B cell (primary cell): ENCODE measurements at regions not wholly inside any gene's neighbourhood (a gene's known extent, or its start where the extent isn't known, plus 50 kb on each side); places are given as distances from the start of the nearest gene placed in this dataset.
"Not testable (repeated sequence)": the region's sequence is repeated elsewhere in the genome, so short reads cannot be mapped to it uniquely, and the experiment has no call there.

Experiments used
- ATAC-seq: fragments of 200-7000 bp; cut with Tn5 transposase; one replicate; pipeline ENCODE4 v1.10.0; 2021; ENCODE audit warnings: low read depth, mild to moderate bottlenecking, moderate number of reproducible peaks, moderate library complexity
- CTCF ChIA-PET: fragments of 350-600 bp; sonication (Branson Sonifier 250); formaldehyde crosslinking; loops from one replicate; lab custom pipeline; 2021; ENCODE audit warnings: antibody characterized with exemption, inconsistent platforms; lab: Charles Lee
- POLR2A ChIA-PET: fragments of 350-600 bp; sonication (Branson Sonifier 250); formaldehyde crosslinking; loops from one replicate; lab custom pipeline; 2021; ENCODE audit warnings: antibody characterized with exemption; lab: Charles Lee
- DNase-seq: peaks from one replicate; pipeline ENCODE4 v3.0.0; 2013
- H2AFZ ChIP-seq: 2 replicates; pipeline ENCODE4 v1.6.1; 2012; ENCODE audit warnings: mild to moderate bottlenecking, low read depth, low read length; ENCODE audit not compliant: insufficient read depth, poor library complexity, severe bottlenecking
- H3K27ac ChIP-seq, 2 donors: 1 replicate in 1 of 2; 2 replicates in 1 of 2; pipeline ENCODE4 v1.5.1; 2012 to 2013; ENCODE audit warnings: low read length in 2 of 2, mild to moderate bottlenecking in 2 of 2, moderate library complexity in 1 of 2
- H3K27me3 ChIP-seq, 4 experiments: fragments of 200-600 bp in 1 of 4; sonication (generic) in 1 of 4; replicated peaks in 1 of 4; 1 replicate in 2 of 4; 2 replicates in 2 of 4; pipeline versions ENCODE4 v1.6.1 to v1.7.0; 2013 to 2016; ENCODE audit warnings: low read length in 3 of 4, mild to moderate bottlenecking in 2 of 4, mixed read lengths in 1 of 4, moderate library complexity in 1 of 4; ENCODE audit not compliant: insufficient read depth in 4 of 4, control insufficient read depth in 3 of 4; ENCODE audit errors: control extremely low read depth in 1 of 4
- H3K36me3 ChIP-seq, 2 experiments: replicated peaks in 1 of 2; 1 replicate in 1 of 2; 2 replicates in 1 of 2; pipeline versions ENCODE4 v1.6.1 to v1.7.1; 2013; ENCODE audit warnings: low read length in 1 of 2; ENCODE audit not compliant: insufficient read depth in 2 of 2, control insufficient read depth in 1 of 2; ENCODE audit errors: control extremely low read depth in 1 of 2, extremely low read depth in 1 of 2
- H3K4me1 ChIP-seq, 2 donors: fragments of 200-600 bp in 1 of 2; sonication (generic) in 1 of 2; 1 replicate in 1 of 2; 2 replicates in 1 of 2; pipeline versions ENCODE4 v1.5.1 to v1.6.1; 2013 to 2017; ENCODE audit warnings: low read length in 2 of 2; ENCODE audit not compliant: control insufficient read depth in 2 of 2, insufficient read depth in 2 of 2
- H3K4me2 ChIP-seq: replicated peaks from 2 replicates; pipeline ENCODE3; 2012; ENCODE audit warnings: mild to moderate bottlenecking, low read depth, low read length; ENCODE audit not compliant: poor library complexity, severe bottlenecking
- H3K4me3 ChIP-seq, 5 experiments: fragments of 200-600 bp in 1 of 5; sonication (generic) in 1 of 5; 1 replicate in 3 of 5; 2 replicates in 2 of 5; pipeline versions ENCODE4 v1.5.1 to v1.7.0; 2011 to 2016; ENCODE audit warnings: low read length in 4 of 5, mild to moderate bottlenecking in 4 of 5, low read depth in 2 of 5, control low read depth in 1 of 5, moderate library complexity in 1 of 5; ENCODE audit not compliant: insufficient read depth in 1 of 5; ENCODE audit errors: control extremely low read depth in 1 of 5, extremely low read depth in 1 of 5
- H3K79me2 ChIP-seq: fragments of 200-600 bp; sonication (generic); one replicate; pipeline ENCODE4 v1.6.0; 2016; ENCODE audit warnings: low read length; ENCODE audit not compliant: control insufficient read depth, insufficient read depth
- H3K9ac ChIP-seq: fragments of 200-600 bp; sonication (generic); 2 replicates; pipeline ENCODE4 v1.6.1; 2017; ENCODE audit warnings: mild to moderate bottlenecking, low read length, moderate library complexity
- H3K9me3 ChIP-seq, 3 donors: one replicate each; pipeline versions ENCODE4 v1.6.1 to v1.7.1; 2013; ENCODE audit warnings: low read length in 2 of 3; ENCODE audit not compliant: control insufficient read depth in 2 of 3, insufficient read depth in 1 of 3; ENCODE audit errors: control extremely low read depth in 1 of 3
- H4K20me1 ChIP-seq: 2 replicates; pipeline ENCODE4 v1.6.0; 2012; ENCODE audit warnings: mild to moderate bottlenecking, low read length; ENCODE audit not compliant: insufficient read depth, control insufficient read depth, poor library complexity, severe bottlenecking
- H3K27ac Mint-ChIP-seq: one replicate; pipeline ENCODE4 v1.8.0; 2021; ENCODE audit warnings: mixed read lengths
- H3K27me3 Mint-ChIP-seq: one replicate; pipeline ENCODE4 v1.8.0; 2021; ENCODE audit warnings: mixed read lengths
- H3K4me1 Mint-ChIP-seq: one replicate; pipeline ENCODE4 v1.8.0; 2021; ENCODE audit warnings: mixed read lengths
- H3K4me3 Mint-ChIP-seq: one replicate; pipeline ENCODE4 v1.8.0; 2021; ENCODE audit warnings: mixed read lengths
- H3K9me3 Mint-ChIP-seq: one replicate; pipeline ENCODE4 v1.8.0; 2022; ENCODE audit warnings: mixed read lengths; ENCODE audit not compliant: insufficient read depth
- EZH2 ChIP-seq: IDR thresholded peaks from 2 replicates; pipeline ENCODE4 v1.6.1; 2012; ENCODE audit warnings: borderline replicate concordance, low read depth, mild to moderate bottlenecking, moderate library complexity, low read length; ENCODE audit not compliant: insufficient read depth, poor library complexity, severe bottlenecking
- WGBS: methylation state at CpG from one replicate; pipeline ENCODE4 v1.1.5; 2013; ENCODE audit warnings: missing lambda C conversion rate; ENCODE audit not compliant: insufficient coverage; 5-methylcytosine and 5-hydroxymethylcytosine counted together
- intact Hi-C: fragments of 100-400 bp; cut with micrococcal nuclease; formaldehyde crosslinking; loops from one replicate; pipeline ENCODE4 v1.10.0; 2022
- TF ChIP-seq, protein P1 (sequence below): fragments of 200-600 bp; IDR thresholded peaks from one replicate; pipeline ENCODE4 v1.8.0; 2022; ENCODE audit warnings: antibody characterized with exemption, mild to moderate bottlenecking

DNA sequence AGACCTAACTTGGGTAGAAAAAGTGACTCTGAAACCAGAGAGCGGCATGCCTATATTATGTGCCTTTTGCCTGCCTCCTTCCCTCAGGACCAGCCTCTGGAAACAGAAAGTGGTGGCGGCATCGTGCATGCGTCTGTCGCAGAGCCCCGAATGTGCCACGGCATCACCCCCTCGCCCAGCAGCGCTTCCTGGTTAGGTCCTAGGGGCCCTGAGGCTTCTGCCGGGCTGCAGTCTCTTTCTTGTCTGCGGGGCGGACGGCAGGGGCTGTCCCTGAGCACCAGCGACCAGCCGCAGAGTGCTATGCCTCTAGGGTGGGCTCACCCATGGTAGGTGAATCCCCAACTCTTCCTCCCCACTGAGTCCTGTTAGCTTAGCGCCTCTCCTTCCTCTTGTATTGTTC, 68.7 kb downstream of the VSIG4 start:
- no peak for DNase-seq
- Histone ChIP-seq H3K9me3 (no peaks in the 10 kb centered on the region), H3K27me3 (no peaks in the 10 kb centered on the region), H3K27ac (no peak overlapping the region), H3K36me3 (no peaks in the 10 kb centered on the region), H3K4me1 (no peaks in the 10 kb centered on the region), H3K9ac (no peak overlapping the region), H3K4me2 (no peak overlapping the region), H2AFZ (no peak overlapping the region), H4K20me1 (no peaks in the 10 kb centered on the region), H3K79me2 (no peaks in the 10 kb centered on the region), H3K4me3 (no peak overlapping the region)
- Mint-ChIP-seq H3K4me3 (no peak overlapping the region), H3K27me3 (no peaks in the 10 kb centered on the region), H3K4me1 (no peaks in the 10 kb centered on the region), H3K27ac (no peak overlapping the region), H3K9me3 (no peaks in the 10 kb centered on the region)
- ChIA-PET CTCF (no interaction called here), POLR2A (no interaction called here)
- intact Hi-C loops, result no loop called here
- ATAC-seq, result no peak
- TF ChIP-seq EZH2, result no peak
- TF ChIP-seq, protein P1, sequence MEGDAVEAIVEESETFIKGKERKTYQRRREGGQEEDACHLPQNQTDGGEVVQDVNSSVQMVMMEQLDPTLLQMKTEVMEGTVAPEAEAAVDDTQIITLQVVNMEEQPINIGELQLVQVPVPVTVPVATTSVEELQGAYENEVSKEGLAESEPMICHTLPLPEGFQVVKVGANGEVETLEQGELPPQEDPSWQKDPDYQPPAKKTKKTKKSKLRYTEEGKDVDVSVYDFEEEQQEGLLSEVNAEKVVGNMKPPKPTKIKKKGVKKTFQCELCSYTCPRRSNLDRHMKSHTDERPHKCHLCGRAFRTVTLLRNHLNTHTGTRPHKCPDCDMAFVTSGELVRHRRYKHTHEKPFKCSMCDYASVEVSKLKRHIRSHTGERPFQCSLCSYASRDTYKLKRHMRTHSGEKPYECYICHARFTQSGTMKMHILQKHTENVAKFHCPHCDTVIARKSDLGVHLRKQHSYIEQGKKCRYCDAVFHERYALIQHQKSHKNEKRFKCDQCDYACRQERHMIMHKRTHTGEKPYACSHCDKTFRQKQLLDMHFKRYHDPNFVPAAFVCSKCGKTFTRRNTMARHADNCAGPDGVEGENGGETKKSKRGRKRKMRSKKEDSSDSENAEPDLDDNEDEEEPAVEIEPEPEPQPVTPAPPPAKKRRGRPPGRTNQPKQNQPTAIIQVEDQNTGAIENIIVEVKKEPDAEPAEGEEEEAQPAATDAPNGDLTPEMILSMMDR, result no peak
- 90% methylated on average over 7 of the region's 16 CpGs for WGBS

GRCh38 chrX:65967159-65967558, 72.7 kb downstream of the VSIG4 start:
- H3K9ac ChIP-seq, intact Hi-C loops, H3K36me3 ChIP-seq, H2AFZ ChIP-seq, H3K27ac ChIP-seq, H3K9me3 Mint-ChIP-seq, H3K9me3 ChIP-seq, H3K4me3 Mint-ChIP-seq, CTCF ChIA-PET, POLR2A ChIA-PET, H4K20me1 ChIP-seq, H3K4me3 ChIP-seq, DNase-seq, H3K4me1 Mint-ChIP-seq, ATAC-seq, H3K27me3 Mint-ChIP-seq, H3K79me2 ChIP-seq, H3K27ac Mint-ChIP-seq, H3K4me1 ChIP-seq, H3K27me3 ChIP-seq, H3K4me2 ChIP-seq: not testable (repeated sequence)
- WGBS, result 100% methylated on average over 1 of the region's 3 CpGs
